ENCODE measurements at regions not wholly inside any gene's neighbourhood (a gene's known extent, or its start where the extent isn't known, plus 50 kb on each side); places are given as distances from the start of the nearest gene placed in this dataset.
"Not testable (repeated sequence)": the region's sequence is repeated elsewhere in the genome, so short reads cannot be mapped to it uniquely, and the experiment has no call there.

- DNase-seq (ENCODE audit: low read depth, low spot score), result no peak
Measured at GRCh38 chr3:190989218-190989617, 126.7 kb upstream of the GMNC start.

- no peak for DNase-seq (ENCODE audit: low read depth, low spot score)
Measured at GRCh38 chr3:190988102-190988501, 125.6 kb upstream of the GMNC start.

GRCh38 chr3:190984502-190985244 lies 122.2 kb upstream of the GMNC start:
- no peak for DNase-seq (ENCODE audit: low read depth, low spot score)

- no peak for DNase-seq (ENCODE audit: low read depth, low spot score)
Measured at GRCh38 chr3:190983875-190984274, 121.4 kb upstream of the GMNC start.

- DNase-seq (ENCODE audit: low read depth, low spot score), result no peak
Measured at GRCh38 chr3:190973771-190974170, 111.3 kb upstream of the GMNC start.

- DNase-seq (ENCODE audit: low read depth, low spot score), result no peak
Measured at GRCh38 chr3:190972840-190973270, 110.4 kb upstream of the GMNC start.

- no peak for DNase-seq (ENCODE audit: low read depth, low spot score)
Measured at GRCh38 chr3:190972196-190972595, 109.7 kb upstream of the GMNC start.

GRCh38 chr3:190970560-190970959 lies 108.1 kb upstream of the GMNC start:
- DNase-seq (ENCODE audit: low read depth, low spot score), result no peak

- DNase-seq (ENCODE audit: low read depth, low spot score), result no peak
Measured at GRCh38 chr3:190968616-190969015, 106.1 kb upstream of the GMNC start.

- not testable (repeated sequence) for DNase-seq (ENCODE audit: low read depth, low spot score)
Measured at GRCh38 chr3:190964931-190965330, 102.4 kb upstream of the GMNC start.

GRCh38 chr3:190959077-190959476 lies 96.6 kb upstream of the GMNC start:
- DNase-seq (ENCODE audit: low read depth, low spot score), result no peak

- DNase-seq (ENCODE audit: low read depth, low spot score), result no peak
Measured at GRCh38 chr3:190941694-190942260, 79.3 kb upstream of the GMNC start.

- not testable (repeated sequence) for DNase-seq (ENCODE audit: low read depth, low spot score)
Measured at GRCh38 chr3:190934616-190935015, 72.1 kb upstream of the GMNC start.

- DNase-seq (ENCODE audit: low read depth, low spot score), result no peak
Measured at GRCh38 chr3:190926619-190927018, 64.1 kb upstream of the GMNC start.

- no peak for DNase-seq (ENCODE audit: low read depth, low spot score)
Measured at GRCh38 chr3:190912736-190913135, 50.2 kb upstream of the GMNC start.

Data from astrocyte of the hippocampus (primary cell).